ENCODE measurements at regions not wholly inside any gene's neighbourhood (a gene's known extent, or its start where the extent isn't known, plus 50 kb on each side); places are given as distances from the start of the nearest gene placed in this dataset.

DNA sequence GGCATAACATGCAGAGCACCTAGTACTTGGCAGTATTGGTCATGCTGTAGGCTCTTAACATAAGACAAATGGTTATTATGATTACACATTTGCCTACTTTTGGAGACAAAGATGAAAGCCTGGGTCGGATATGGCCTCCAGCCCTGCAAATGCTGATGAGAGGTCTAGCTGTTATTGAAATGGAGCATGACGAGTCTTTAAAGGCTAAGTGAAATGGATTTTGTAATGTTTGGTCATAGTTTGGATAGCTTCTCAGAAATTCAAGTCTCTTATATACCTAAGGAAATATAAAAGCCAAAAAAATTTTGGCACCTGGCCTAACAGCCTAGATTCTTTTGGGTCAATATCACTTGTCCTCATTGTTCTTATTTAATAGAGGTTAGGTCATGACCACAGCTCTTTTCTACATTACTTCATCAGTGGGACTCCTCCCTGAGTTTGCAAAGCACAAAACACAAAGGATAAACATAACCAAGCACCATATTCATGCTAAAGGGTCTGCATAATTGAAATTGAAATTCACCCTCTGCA, 69.2 kb upstream of the WLS start:
- H3K4me3 ChIP-seq, result no peak overlapping the region
- 56% methylated on average over 2 of the region's 2 CpGs for WGBS (ENCODE audit: insufficient coverage, low coverage, low lambda C conversion rate, missing lambda C conversion rate)

DNA sequence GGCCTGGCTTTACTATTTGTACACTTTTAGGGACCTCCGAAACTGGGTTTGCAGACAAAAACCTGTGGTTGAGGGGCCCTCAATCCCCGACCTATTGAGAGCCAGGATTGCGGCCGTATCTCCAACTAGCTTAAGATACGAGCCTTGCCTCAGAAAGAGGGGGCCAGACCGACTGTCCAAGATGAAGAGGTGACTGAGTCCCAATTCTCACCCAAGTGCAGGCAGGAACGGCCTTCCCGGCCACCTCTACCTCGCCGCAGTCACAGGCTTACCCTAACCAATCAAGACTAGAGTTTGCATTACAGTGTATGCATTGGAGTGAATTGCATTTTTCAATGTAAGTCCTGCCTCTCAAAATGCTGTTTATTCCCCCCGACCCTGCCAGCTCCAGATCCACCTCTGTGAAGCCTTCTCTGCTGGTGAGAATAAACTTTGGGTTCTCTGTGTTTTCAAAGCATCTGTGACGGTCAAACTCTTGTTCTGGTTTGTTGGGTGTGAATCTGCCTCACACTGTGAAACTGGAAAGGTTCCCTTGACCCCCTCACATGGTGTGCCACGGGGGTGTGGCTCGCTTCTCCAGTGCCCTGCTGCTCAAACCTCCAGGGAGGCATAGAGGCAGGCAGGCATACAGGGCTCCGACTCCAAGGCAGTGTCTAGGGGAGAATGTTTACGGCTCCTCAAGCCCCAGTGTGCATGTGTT, 62.2 kb upstream of the WLS start:
- DNase-seq, result no peak
- TF ChIP-seq, protein P1, sequence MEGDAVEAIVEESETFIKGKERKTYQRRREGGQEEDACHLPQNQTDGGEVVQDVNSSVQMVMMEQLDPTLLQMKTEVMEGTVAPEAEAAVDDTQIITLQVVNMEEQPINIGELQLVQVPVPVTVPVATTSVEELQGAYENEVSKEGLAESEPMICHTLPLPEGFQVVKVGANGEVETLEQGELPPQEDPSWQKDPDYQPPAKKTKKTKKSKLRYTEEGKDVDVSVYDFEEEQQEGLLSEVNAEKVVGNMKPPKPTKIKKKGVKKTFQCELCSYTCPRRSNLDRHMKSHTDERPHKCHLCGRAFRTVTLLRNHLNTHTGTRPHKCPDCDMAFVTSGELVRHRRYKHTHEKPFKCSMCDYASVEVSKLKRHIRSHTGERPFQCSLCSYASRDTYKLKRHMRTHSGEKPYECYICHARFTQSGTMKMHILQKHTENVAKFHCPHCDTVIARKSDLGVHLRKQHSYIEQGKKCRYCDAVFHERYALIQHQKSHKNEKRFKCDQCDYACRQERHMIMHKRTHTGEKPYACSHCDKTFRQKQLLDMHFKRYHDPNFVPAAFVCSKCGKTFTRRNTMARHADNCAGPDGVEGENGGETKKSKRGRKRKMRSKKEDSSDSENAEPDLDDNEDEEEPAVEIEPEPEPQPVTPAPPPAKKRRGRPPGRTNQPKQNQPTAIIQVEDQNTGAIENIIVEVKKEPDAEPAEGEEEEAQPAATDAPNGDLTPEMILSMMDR (IDR thresholded peaks at IDR 0.05), result no peak
- no peak for TF ChIP-seq POLR2A (IDR thresholded peaks at IDR 0.05)
- no peak for ATAC-seq
- WGBS (ENCODE audit: insufficient coverage, low coverage, low lambda C conversion rate, missing lambda C conversion rate), result 65% methylated on average over 7 of the region's 16 CpGs
- H3K4me1 ChIP-seq, result no peaks in the 10 kb centered on the region
- no peaks in the 10 kb centered on the region for H3K36me3 ChIP-seq
- no peaks in the 10 kb centered on the region for H3K9me3 ChIP-seq
- no peaks in the 10 kb centered on the region for H3K27me3 ChIP-seq
- H3K4me3 ChIP-seq, result no peak overlapping the region
- H3K27ac ChIP-seq, result no peak overlapping the region
- intact Hi-C loops (cut with DNase I), result no loop called here

More for the DNA sequence above, 69.2 kb upstream of the WLS start:
- ATAC-seq (no peak), DNase-seq (no peak)
- no peaks in the 10 kb centered on the region for H3K4me1 ChIP-seq
- no peak overlapping the region for H3K27ac ChIP-seq
- H3K27me3 ChIP-seq, result no peaks in the 10 kb centered on the region
- intact Hi-C loops (cut with DNase I), result no loop called here
- H3K36me3 ChIP-seq, result no peaks in the 10 kb centered on the region
- no peak for TF ChIP-seq POLR2A (IDR thresholded peaks at IDR 0.05)
- TF ChIP-seq, protein P1 (IDR thresholded peaks at IDR 0.05), result no peak
- no peaks in the 10 kb centered on the region for H3K9me3 ChIP-seq

DNA sequence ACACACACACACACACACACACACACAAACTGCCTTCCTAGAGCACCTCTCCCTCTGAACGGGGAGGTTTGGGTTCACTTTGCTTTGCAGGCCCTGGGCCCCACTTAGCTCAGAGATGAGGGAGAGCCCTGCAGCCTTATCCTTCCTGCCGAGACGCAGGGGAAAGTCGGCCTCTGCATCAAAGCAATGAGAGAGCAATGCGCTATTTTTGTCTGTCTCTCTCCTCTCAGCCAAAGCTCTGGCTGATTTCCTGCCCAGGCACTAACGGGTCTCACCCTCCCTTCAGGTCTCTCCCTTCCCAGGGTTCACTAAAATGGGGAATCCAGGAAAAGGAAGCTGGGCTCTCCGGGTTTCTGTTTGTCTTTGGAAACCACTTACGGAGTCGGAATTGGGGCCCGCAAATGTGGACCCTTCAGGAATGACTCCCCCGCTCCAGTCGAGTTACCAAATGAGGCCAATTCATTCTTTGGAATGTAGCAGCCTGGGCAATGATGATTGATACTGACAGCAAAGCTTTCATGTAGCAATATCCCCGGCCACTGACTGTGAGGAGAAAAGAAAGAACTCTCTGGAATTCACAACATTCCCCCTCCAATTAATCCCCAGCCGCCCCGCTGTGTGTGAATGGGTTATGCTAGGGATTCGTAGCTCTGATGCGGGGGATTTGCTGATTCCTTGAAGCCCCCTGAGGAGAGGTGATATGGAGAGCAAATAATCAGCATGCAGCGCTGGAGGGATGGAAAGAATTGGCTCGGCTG, 61.5 kb upstream of the WLS start:
- no peaks in the 10 kb centered on the region for H3K4me1 ChIP-seq
- intact Hi-C loops (cut with DNase I), result no loop called here
- H3K27ac ChIP-seq, result no peak overlapping the region
- no peaks in the 10 kb centered on the region for H3K36me3 ChIP-seq
- H3K4me3 ChIP-seq, result no peak overlapping the region
- TF ChIP-seq, protein P1 (IDR thresholded peaks at IDR 0.05), result no peak
- TF ChIP-seq POLR2A (IDR thresholded peaks at IDR 0.05), result no peak
- no peaks in the 10 kb centered on the region for H3K9me3 ChIP-seq
- H3K27me3 ChIP-seq, result no peaks in the 10 kb centered on the region
- WGBS (ENCODE audit: insufficient coverage, low coverage, low lambda C conversion rate, missing lambda C conversion rate), result 34% methylated on average over 5 of the region's 19 CpGs
- no peak for DNase-seq
- peak in 2 of 4 donors; percentile 18 to 30 for ATAC-seq

DNA sequence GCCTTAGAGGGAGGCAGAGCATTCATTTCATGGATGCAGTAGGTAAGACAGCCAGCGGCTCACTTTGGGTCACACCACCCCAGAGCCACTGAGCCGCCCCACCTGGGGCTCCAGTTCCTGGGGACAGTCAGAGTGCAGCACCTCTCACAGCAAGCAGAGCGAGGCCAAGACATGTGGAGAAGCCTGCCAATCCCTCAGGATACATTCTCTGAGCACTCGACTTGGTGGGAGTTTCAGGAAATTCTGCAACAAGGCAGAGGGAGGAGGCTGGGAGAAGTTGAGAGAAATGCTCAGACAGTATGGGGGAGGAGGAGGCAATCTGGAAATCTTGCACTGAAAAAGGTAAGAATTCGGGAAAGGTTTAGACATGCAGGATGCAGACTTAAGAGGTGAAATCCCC, 60.8 kb upstream of the WLS start:
- no peak overlapping the region for H3K4me3 ChIP-seq
- H3K36me3 ChIP-seq, result no peaks in the 10 kb centered on the region
- intact Hi-C loops (cut with DNase I), result no loop called here

More for the DNA sequence above, 60.8 kb upstream of the WLS start:
- Histone ChIP-seq H3K4me1 (no peaks in the 10 kb centered on the region), H3K27ac (no peak overlapping the region), H3K9me3 (no peaks in the 10 kb centered on the region), H3K27me3 (no peaks in the 10 kb centered on the region)
- ATAC-seq (no peak), DNase-seq (no peak)
- WGBS (ENCODE audit: insufficient coverage, low coverage, low lambda C conversion rate, missing lambda C conversion rate), result 0% methylated on average over 2 of the region's 5 CpGs
- TF ChIP-seq POLR2A (IDR thresholded peaks at IDR 0.05), result no peak
- TF ChIP-seq, protein P1 (IDR thresholded peaks at IDR 0.05), result no peak

Measured in right lobe of liver (tissue), 6 donors.